SK-N-MC (cell line): ENCODE measurements at regions not wholly inside any gene's neighbourhood (a gene's known extent, or its start where the extent isn't known, plus 50 kb on each side); places are given as distances from the start of the nearest gene placed in this dataset.

Source experiments
- EZH2 ChIP-seq: fragments of 200-600 bp; sonication (generic); IDR thresholded peaks from one replicate; pipeline ENCODE4 v1.6.1; 2017; ENCODE audit warnings: antibody characterized with exemption
- POLR2AphosphoS5 ChIP-seq: IDR thresholded peaks from 2 replicates; pipeline ENCODE4 v1.6.1; 2012; ENCODE audit warnings: mild to moderate bottlenecking, low read depth, low read length, borderline replicate concordance

- TF ChIP-seq POLR2AphosphoS5 (no peak), EZH2 (no peak)
Measured at GRCh38 chr7:106178593-106179134, 66.6 kb upstream of the SYPL1 start.
